ENCODE measurements at regions not wholly inside any gene's neighbourhood (a gene's known extent, or its start where the extent isn't known, plus 50 kb on each side); places are given as distances from the start of the nearest gene placed in this dataset.

DNA sequence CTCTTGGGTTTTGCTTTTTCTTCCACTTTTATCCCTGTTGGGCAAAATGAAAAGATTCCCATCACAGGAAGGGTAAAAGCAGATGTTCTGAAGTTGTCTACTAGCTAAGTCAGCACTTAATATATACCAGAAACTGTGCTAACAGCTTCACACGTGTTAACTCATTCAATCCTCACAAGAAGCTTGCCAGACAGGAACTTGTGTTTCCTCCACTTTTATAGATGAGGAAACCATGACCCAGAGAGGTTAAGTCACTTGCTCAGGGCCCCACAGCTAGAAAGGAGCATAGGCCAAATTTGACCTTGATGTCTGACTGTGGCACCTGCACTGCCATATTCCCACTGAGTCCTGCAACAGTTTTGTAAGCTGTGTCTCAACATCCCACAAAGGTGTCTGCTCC, 76.8 kb upstream of the EPC2 start:
- DNase-seq, result no peak

DNA sequence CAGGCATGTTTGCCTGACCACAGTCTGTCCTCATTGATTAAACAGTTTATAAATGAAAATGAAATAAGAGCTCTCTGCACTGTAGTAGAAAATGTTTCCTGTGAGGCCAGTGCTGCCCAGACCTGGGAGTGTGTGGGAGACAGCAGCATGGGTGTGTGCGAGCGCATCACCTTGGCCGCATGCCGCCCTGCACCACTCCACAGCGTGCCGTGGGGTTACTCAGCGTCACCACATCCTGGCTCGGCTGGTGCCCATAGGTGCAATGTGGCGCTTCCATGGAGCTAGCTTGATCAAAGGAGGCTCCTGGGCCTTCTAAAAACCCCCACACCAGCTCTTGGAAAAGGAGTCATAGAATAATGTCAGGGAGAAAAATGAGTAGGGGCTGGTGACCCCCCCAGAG, 76.0 kb upstream of the EPC2 start:
- DNase-seq, result no peak

GRCh38 chr2:148569221-148569620, 75.3 kb upstream of the EPC2 start:
- no peak for DNase-seq

GRCh38 chr2:148570989-148571388, 73.6 kb upstream of the EPC2 start:
- no peak for DNase-seq

- no peak for DNase-seq
Measured at GRCh38 chr2:148577845-148578492, 66.6 kb upstream of the EPC2 start.

DNA sequence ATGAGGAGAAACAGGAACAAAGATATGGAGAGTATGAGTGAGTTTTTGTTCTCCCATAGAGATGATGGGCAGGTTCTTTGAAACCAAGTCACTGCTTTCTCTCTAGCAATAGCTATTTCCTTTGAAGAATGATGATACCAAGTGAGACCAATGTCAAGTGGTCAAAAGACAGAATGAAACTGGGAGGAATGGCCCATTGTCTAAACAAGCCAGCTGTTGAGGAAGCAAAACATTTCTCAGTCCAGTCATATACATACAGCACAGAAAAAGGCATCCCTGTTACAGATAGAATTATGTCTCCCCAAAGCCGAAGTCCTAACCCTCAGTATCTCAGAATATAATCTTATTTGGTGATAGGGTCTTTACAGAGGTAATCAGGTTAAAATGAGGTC, 66.1 kb upstream of the EPC2 start:
- DNase-seq, result no peak

DNA sequence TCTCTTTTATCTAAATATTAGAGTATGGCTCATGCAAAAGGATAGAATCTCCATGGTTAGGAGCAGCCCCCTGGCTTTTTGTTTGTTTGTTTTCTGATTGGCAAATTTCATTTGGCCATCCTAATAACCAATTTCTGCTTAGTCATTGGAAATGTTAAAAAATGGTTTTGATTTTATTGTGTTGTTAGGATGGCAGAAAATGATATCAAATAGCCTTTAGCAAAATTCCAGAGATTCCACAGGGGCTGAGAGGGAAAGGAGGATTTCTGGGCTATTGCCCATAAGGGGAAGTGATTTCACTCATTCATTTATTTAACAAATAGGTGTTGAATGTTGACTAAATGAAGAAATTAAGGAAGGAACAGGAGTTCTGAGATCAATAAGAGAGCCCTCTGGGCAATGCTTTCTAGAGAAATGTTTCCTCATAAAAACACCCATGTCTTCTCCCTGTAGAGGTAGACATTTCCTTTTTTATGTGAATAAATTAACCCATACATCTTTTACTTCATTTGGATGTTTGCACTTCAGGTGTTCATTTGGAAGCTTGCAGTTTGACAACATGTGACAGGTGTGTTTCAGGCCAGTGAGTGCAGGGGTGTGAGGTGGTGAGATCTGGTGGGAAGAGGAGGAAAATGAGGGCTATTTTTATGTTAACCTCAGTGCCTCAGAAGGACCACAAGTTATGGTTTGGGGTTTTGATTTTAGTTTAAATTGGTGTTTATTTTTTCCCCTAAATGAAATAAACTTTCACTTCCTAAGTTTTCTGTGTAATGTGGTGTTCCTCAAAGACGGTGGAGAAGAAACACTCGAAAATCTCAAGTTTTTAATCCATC, 61.7 kb upstream of the EPC2 start:
- DNase-seq, result peak; percentile 78

DNA sequence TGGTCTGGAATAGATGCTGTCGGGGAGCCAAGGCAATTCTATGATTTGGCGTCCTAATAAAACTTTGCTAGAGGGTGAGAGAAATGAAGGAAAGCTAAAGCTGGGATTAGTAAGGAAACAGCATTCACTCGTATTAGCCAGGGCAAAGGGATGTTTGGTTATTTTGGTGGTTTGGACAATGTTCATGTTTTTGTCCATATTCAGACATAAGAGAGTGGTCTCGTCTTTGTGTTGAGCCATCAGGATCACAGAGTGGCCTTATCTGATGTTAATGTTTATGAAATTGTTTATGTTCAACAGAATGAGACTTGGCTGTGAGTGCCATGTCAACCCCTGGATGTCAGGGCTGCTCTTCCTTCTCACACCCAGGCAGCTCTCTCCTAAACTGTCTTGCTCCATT, 58.9 kb upstream of the EPC2 start:
- no peak for DNase-seq

- no peak for DNase-seq
Measured at GRCh38 chr2:148586522-148587128, 57.9 kb upstream of the EPC2 start.

DNA sequence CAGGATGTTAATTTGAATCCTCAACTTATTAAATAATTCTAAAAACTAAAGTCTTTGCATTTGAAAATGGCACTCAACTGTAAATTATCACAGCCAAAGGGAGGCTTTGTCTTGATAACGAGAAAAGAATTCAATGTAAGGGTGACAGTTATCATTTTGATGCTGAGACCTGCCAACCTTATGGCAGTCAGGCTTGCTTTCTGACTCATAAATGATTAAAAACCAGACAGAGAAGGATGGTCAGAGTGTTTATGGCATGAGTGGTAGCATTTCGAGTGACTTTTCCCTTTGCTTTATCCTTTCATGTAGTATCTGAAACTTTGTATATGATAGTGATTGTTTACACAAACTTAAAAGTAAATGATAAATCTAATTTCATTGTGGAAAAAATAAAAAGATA, 53.9 kb upstream of the EPC2 start:
- DNase-seq, result peak; percentile 35

GRCh38 chr2:148592791-148593190, 51.8 kb upstream of the EPC2 start:
- no peak for DNase-seq

DNA sequence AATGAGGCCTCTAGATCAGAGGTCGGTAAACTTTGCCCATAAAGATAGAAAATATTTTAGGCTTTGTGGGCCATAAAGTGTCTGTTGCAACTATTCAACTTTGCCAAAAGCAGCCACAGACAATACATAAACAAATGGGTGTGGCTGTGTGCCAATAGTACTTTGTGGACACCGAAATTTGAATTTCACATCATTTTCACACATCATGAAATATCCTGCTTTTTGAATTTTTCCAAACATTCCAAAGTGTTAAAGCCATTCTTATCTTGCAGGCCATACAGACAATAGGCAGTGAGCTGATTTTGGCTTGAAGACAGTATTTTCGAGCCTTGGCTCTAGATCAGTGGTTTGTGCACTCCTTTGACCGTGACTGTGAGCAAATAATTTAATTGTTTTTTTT, 51.1 kb upstream of the EPC2 start:
- no peak for DNase-seq

DNA sequence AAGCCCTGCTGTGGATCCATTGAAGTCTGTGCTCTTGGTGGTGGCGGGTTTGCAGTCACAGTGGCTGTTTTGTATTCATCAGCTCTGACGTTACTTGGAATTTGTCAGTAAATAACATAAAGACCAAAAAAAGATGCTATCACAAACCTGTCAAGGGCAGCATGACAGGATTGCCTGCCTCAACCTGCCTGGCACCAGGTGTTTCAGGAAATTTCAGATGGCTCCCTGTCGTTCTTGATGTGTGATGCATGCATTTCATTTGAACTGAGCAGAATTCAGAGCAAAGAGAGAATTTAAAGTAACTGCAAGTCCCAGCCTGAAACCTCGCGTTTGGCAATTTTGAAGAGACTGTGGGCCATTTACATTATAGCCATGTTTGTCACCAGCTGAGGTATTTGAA, 50.3 kb upstream of the EPC2 start:
- no peak for DNase-seq

All from EL (cell line).